Chondrocyte (in vitro differentiated cells): ENCODE measurements at regions not wholly inside any gene's neighbourhood (a gene's known extent, or its start where the extent isn't known, plus 50 kb on each side); places are given as distances from the start of the nearest gene placed in this dataset.
"Not testable (repeated sequence)": the region's sequence is repeated elsewhere in the genome, so short reads cannot be mapped to it uniquely, and the experiment has no call there.

Experiments
- DNase-seq: peaks from one replicate; pipeline ENCODE4 v3.0.0; 2021; ENCODE audit warnings: mixed read lengths, low spot score
- H3K27ac Mint-ChIP-seq: one replicate; pipeline ENCODE4 v1.8.0; 2021; ENCODE audit warnings: mild to moderate bottlenecking, moderate library complexity, mixed read lengths; ENCODE audit not compliant: unreplicated experiment
- H3K27me3 Mint-ChIP-seq: 2 replicates; pipeline ENCODE4 v1.8.0; 2021; ENCODE audit warnings: low read depth, mixed read lengths
- H3K36me3 Mint-ChIP-seq: 2 replicates; pipeline ENCODE4 v1.8.0; 2021; ENCODE audit warnings: low read depth, mixed read lengths
- H3K4me1 Mint-ChIP-seq: 2 replicates; pipeline ENCODE4 v1.8.0; 2021; ENCODE audit warnings: low read depth, mild to moderate bottlenecking, mixed read lengths
- H3K4me3 Mint-ChIP-seq: one replicate; pipeline ENCODE4 v1.8.0; 2021; ENCODE audit warnings: mild to moderate bottlenecking, moderate library complexity, mixed read lengths; ENCODE audit not compliant: unreplicated experiment
- H3K9me3 Mint-ChIP-seq: 2 replicates; pipeline ENCODE4 v1.8.0; 2021; ENCODE audit warnings: low read depth, mixed read lengths
- CTCF ChIP-seq: fragments of 200-600 bp; sonication (generic); IDR thresholded peaks from 2 replicates; pipeline ENCODE4 v1.5.0; 2021; ENCODE audit warnings: antibody characterized with exemption, mild to moderate bottlenecking, moderate library complexity

GRCh38 chr7:80008039-80008438, 126.6 kb upstream of the GNAI1 start:
- peaks cover 5% of the 10 kb centered on the region for H3K9me3 Mint-ChIP-seq
- TF ChIP-seq CTCF, result no peak
- H3K4me1 Mint-ChIP-seq, result peaks cover 3% of the 10 kb centered on the region
- DNase-seq, result no peak
- no peaks in the 10 kb centered on the region for H3K36me3 Mint-ChIP-seq
- no peak overlapping the region for H3K4me3 Mint-ChIP-seq
- no peak overlapping the region for H3K27ac Mint-ChIP-seq
- peaks cover 17% of the 10 kb centered on the region for H3K27me3 Mint-ChIP-seq

GRCh38 chr7:80002865-80003264, 131.8 kb upstream of the GNAI1 start:
- Mint-ChIP-seq H3K4me3 (no peak overlapping the region), H3K36me3 (no peaks in the 10 kb centered on the region), H3K27me3 (no peaks in the 10 kb centered on the region), H3K4me1 (peaks cover 21% of the 10 kb centered on the region), H3K9me3 (no peaks in the 10 kb centered on the region), H3K27ac (no peak overlapping the region)
- no peak for DNase-seq
- TF ChIP-seq CTCF, result no peak

GRCh38 chr7:79998363-79998762, 136.3 kb upstream of the GNAI1 start:
- Mint-ChIP-seq H3K4me1 (peaks cover 20% of the 10 kb centered on the region), H3K27ac (no peak overlapping the region), H3K27me3 (no peaks in the 10 kb centered on the region), H3K36me3 (no peaks in the 10 kb centered on the region), H3K9me3 (no peaks in the 10 kb centered on the region), H3K4me3 (no peak overlapping the region)
- TF ChIP-seq CTCF, result no peak
- no peak for DNase-seq

GRCh38 chr7:79997345-79997744, 137.3 kb upstream of the GNAI1 start:
- Mint-ChIP-seq H3K4me1 (peaks cover 11% of the 10 kb centered on the region), H3K36me3 (no peaks in the 10 kb centered on the region), H3K27ac (no peak overlapping the region), H3K9me3 (no peaks in the 10 kb centered on the region), H3K4me3 (no peak overlapping the region), H3K27me3 (no peaks in the 10 kb centered on the region)
- no peak for TF ChIP-seq CTCF
- DNase-seq, result no peak

GRCh38 chr7:79995741-79996140, 138.9 kb upstream of the GNAI1 start:
- H3K4me1 Mint-ChIP-seq, H3K36me3 Mint-ChIP-seq, DNase-seq, H3K27ac Mint-ChIP-seq, H3K4me3 Mint-ChIP-seq, H3K27me3 Mint-ChIP-seq, H3K9me3 Mint-ChIP-seq: not testable (repeated sequence)

GRCh38 chr7:79988653-79989052, 146.0 kb upstream of the GNAI1 start:
- H3K4me3 Mint-ChIP-seq, result no peak overlapping the region
- no peak for TF ChIP-seq CTCF
- H3K4me1 Mint-ChIP-seq, result peaks cover 12% of the 10 kb centered on the region
- H3K27ac Mint-ChIP-seq, result no peak overlapping the region
- no peak for DNase-seq
- no peaks in the 10 kb centered on the region for H3K36me3 Mint-ChIP-seq
- H3K9me3 Mint-ChIP-seq, result no peaks in the 10 kb centered on the region
- H3K27me3 Mint-ChIP-seq, result no peaks in the 10 kb centered on the region
